Esophagus (tissue), 2 donors: ENCODE measurements at regions not wholly inside any gene's neighbourhood (a gene's known extent, or its start where the extent isn't known, plus 50 kb on each side); places are given as distances from the start of the nearest gene placed in this dataset.
"Not testable (repeated sequence)": the region's sequence is repeated elsewhere in the genome, so short reads cannot be mapped to it uniquely, and the experiment has no call there.

Experiments used
- H3K27ac ChIP-seq, 2 donors: one replicate each; pipeline ENCODE4 v1.5.1; 2013; ENCODE audit warnings: low read depth in 2 of 2, mild to moderate bottlenecking in 2 of 2, inconsistent platforms in 1 of 2, low read length in 1 of 2, moderate library complexity in 1 of 2
- H3K27me3 ChIP-seq, 2 donors: one replicate each; pipeline ENCODE4 v1.6.1; 2013; ENCODE audit warnings: low read length in 2 of 2, control low read depth in 1 of 2, mild to moderate bottlenecking in 1 of 2; ENCODE audit not compliant: insufficient read depth in 2 of 2, control insufficient read depth in 1 of 2
- H3K36me3 ChIP-seq, 2 donors: one replicate each; pipeline ENCODE4 v1.6.1; 2013; ENCODE audit warnings: low read length in 1 of 2; ENCODE audit not compliant: control insufficient read depth in 2 of 2, insufficient read depth in 2 of 2
- H3K4me1 ChIP-seq, 2 donors: one replicate each; pipeline ENCODE4 v1.6.1; 2013; ENCODE audit warnings: low read length in 1 of 2; ENCODE audit not compliant: control insufficient read depth in 2 of 2, insufficient read depth in 2 of 2
- H3K4me3 ChIP-seq, 2 donors: one replicate each; pipeline ENCODE4 v1.5.1; 2013; ENCODE audit warnings: low read length in 2 of 2, mild to moderate bottlenecking in 2 of 2, low read depth in 1 of 2, moderate library complexity in 1 of 2
- H3K9me3 ChIP-seq, 2 donors: one replicate each; pipeline ENCODE4 v1.6.1; 2013; ENCODE audit warnings: mild to moderate bottlenecking in 2 of 2, low read depth in 1 of 2, low read length in 1 of 2, moderate library complexity in 1 of 2; ENCODE audit not compliant: control insufficient read depth in 2 of 2, insufficient read depth in 1 of 2
- WGBS, 2 donors: extraction: QIAGEN DNeasy Blood & Tissue Kit; methylation state at CpG; one replicate each; pipeline ENCODE4 v1.1.7; 2013; 5-methylcytosine and 5-hydroxymethylcytosine counted together
- donor health status: healthy with polysubstance abuse.
- donor health status: Bipolar disorder and iron deficiency.

GRCh38 chr20:29868688-29869087, 1388.8 kb upstream of the DEFB115 start:
- 50 to 53% methylated on average over 4 of the region's 4 CpGs for WGBS, 2 donors
- not testable (repeated sequence) for H3K4me3 ChIP-seq, H3K36me3 ChIP-seq, H3K4me1 ChIP-seq, H3K27ac ChIP-seq, H3K27me3 ChIP-seq, H3K9me3 ChIP-seq

GRCh38 chr20:29871816-29872215, 1385.6 kb upstream of the DEFB115 start:
- not testable (repeated sequence) for H3K27me3 ChIP-seq, H3K36me3 ChIP-seq, H3K4me1 ChIP-seq, H3K27ac ChIP-seq, H3K4me3 ChIP-seq
- 52 to 57% methylated on average over 2 of the region's 2 CpGs for WGBS, 2 donors
- H3K9me3 ChIP-seq = peaks cover 16 to 19% of the 10 kb centered on the region in 2 donors

- no peaks in the 10 kb centered on the region for H3K36me3 ChIP-seq
- WGBS, 2 donors = 59 to 66% methylated on average over 28 of the region's 28 CpGs
- H3K4me1 ChIP-seq = no peaks in the 10 kb centered on the region
- H3K9me3 ChIP-seq = peaks cover 30 to 36% of the 10 kb centered on the region in 2 donors
- H3K4me3 ChIP-seq = no peak overlapping the region
- H3K27me3 ChIP-seq = no peaks in the 10 kb centered on the region
- no peak overlapping the region for H3K27ac ChIP-seq
Observed at GRCh38 chr20:29873946-29874345, 1383.5 kb upstream of the DEFB115 start.

GRCh38 chr20:29874476-29875202, 1382.8 kb upstream of the DEFB115 start:
- WGBS, 2 donors = 82 to 84% methylated on average over 25 of the region's 25 CpGs
- no peaks in the 10 kb centered on the region for H3K27me3 ChIP-seq
- no peaks in the 10 kb centered on the region for H3K36me3 ChIP-seq
- H3K9me3 ChIP-seq = peaks cover 33 to 39% of the 10 kb centered on the region in 2 donors
- no peak overlapping the region for H3K4me3 ChIP-seq
- H3K4me1 ChIP-seq = no peaks in the 10 kb centered on the region
- no peak overlapping the region for H3K27ac ChIP-seq

- H3K4me3 ChIP-seq = not testable (repeated sequence)
- 79 to 83% methylated on average over 27 of the region's 27 CpGs for WGBS, 2 donors
- peaks cover 33 to 39% of the 10 kb centered on the region in 2 donors for H3K9me3 ChIP-seq
Observed at GRCh38 chr20:29875321-29876083, 1382.0 kb upstream of the DEFB115 start.

GRCh38 chr20:29876084-29876910, 1381.2 kb upstream of the DEFB115 start:
- H3K27ac ChIP-seq, H3K27me3 ChIP-seq, H3K36me3 ChIP-seq, H3K4me3 ChIP-seq, H3K4me1 ChIP-seq: not testable (repeated sequence)
- 86 to 89% methylated on average over 41 of the region's 41 CpGs for WGBS, 2 donors
- H3K9me3 ChIP-seq = peaks cover 33 to 39% of the 10 kb centered on the region in 2 donors

More at GRCh38 chr20:29875321-29876083, 1382.0 kb upstream of the DEFB115 start:
- H3K4me1 ChIP-seq, H3K27me3 ChIP-seq, H3K36me3 ChIP-seq, H3K27ac ChIP-seq: not testable (repeated sequence)

GRCh38 chr20:29876911-29877285, 1380.6 kb upstream of the DEFB115 start:
- Histone ChIP-seq H3K27me3 (no peaks in the 10 kb centered on the region), H3K4me1 (no peaks in the 10 kb centered on the region), H3K4me3 (no peak overlapping the region), H3K27ac (no peak overlapping the region), H3K9me3 (peaks cover 33 to 39% of the 10 kb centered on the region in 2 donors), H3K36me3 (no peaks in the 10 kb centered on the region)
- 83 to 84% methylated on average over 10 of the region's 10 CpGs for whole genome bisulfite sequencing, 2 donors

- not testable (repeated sequence) for H3K4me3 ChIP-seq, H3K36me3 ChIP-seq, H3K27ac ChIP-seq, H3K4me1 ChIP-seq, H3K27me3 ChIP-seq
- peaks cover 33 to 39% of the 10 kb centered on the region in 2 donors for H3K9me3 ChIP-seq
- WGBS, 2 donors = 63 to 68% methylated on average over 31 of the region's 31 CpGs
Observed at GRCh38 chr20:29877411-29878280, 1379.8 kb upstream of the DEFB115 start.

GRCh38 chr20:29878281-29878741, 1379.2 kb upstream of the DEFB115 start:
- Histone ChIP-seq H3K4me3 (no peak overlapping the region), H3K9me3 (peaks cover 33 to 39% of the 10 kb centered on the region in 2 donors), H3K4me1 (no peaks in the 10 kb centered on the region), H3K36me3 (no peaks in the 10 kb centered on the region), H3K27me3 (no peaks in the 10 kb centered on the region), H3K27ac (no peak overlapping the region)
- 41 to 48% methylated on average over 24 of the region's 24 CpGs for WGBS, 2 donors
